HG02981 (cell line): ENCODE measurements at regions not wholly inside any gene's neighbourhood (a gene's known extent, or its start where the extent isn't known, plus 50 kb on each side); places are given as distances from the start of the nearest gene placed in this dataset.
"Not testable (repeated sequence)": the region's sequence is repeated elsewhere in the genome, so short reads cannot be mapped to it uniquely, and the experiment has no call there.

Experiments used
- ATAC-seq: cut with Tn5 transposase; IDR thresholded peaks from one replicate; pipeline ENCODE4 v1.9.1; 2021; ENCODE audit warnings: mild to moderate bottlenecking, moderate library complexity; ENCODE audit not compliant: unreplicated experiment

GRCh38 chr1:217921126-217921904, 290.2 kb downstream of the SPATA17 start:
- ATAC-seq: no peak

GRCh38 chr1:217924924-217925323, 293.8 kb downstream of the SPATA17 start:
- no peak for ATAC-seq

- no peak for ATAC-seq
Observed at GRCh38 chr1:217929213-217929885, 298.2 kb downstream of the SPATA17 start.

DNA sequence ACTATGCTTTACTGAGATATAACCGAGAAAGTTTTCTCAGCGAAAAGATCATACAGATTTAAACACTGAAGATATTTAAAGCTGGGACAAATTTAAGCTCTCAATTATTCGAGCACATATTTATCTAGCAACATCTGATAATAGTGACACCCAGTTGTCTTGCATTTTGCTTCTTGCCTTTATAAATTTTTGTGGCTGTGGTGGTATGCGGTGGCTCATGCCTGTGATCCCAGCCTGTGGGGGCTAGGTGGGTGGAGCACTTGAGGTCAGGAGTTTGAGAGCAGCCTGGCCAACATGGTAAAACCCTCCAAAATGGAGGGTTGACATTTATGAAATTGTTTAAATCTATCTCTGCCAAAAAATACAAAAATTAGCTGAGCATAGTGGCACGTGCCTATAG, 312.2 kb downstream of the SPATA17 start:
- no peak for ATAC-seq

- no peak for ATAC-seq
Observed at GRCh38 chr1:217944550-217944949, 313.4 kb downstream of the SPATA17 start.

- no peak for ATAC-seq
Observed at GRCh38 chr1:217946511-217946910, 315.4 kb downstream of the SPATA17 start.

DNA sequence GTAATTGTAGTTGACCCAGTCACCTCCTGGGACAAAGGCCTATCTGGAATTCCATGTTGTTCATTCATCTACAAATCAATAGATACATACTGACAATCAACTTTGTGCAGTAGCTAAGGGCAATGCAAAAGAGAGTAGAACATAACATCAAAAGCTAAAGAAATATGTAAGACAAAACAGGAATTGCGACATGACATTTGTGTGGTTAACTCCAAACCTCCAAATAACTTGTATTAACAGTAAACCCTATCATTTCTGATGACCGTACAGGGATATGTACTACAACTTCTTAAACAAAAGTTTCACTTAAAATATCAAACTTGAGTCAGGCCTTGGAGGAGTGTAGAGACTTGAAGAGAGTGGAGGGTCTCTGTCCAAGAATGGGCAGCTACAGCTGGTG, 317.6 kb downstream of the SPATA17 start:
- ATAC-seq: no peak

DNA sequence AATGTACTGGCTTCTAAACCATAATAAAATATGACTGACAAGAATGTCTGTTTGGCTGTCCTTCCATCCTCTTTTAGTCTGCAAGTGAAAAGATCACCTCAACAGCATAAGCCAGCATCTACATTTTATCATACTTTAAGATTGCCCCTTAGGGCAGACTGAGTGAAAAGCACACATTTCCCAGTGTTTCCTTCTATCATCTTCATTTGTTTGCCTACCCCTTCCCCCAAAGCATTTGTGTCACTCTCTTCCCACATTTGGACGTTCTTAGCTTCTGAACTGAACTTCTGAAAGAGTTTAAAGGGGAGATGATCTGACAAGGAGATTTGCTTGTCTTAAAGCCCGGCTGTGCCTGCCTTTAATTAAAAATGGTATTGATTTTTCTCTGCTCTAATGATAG, 322.2 kb downstream of the SPATA17 start:
- ATAC-seq: no peak

GRCh38 chr1:217953922-217954321, 322.8 kb downstream of the SPATA17 start:
- ATAC-seq: no peak

- no peak for ATAC-seq
Observed at GRCh38 chr1:217955723-217956122, 324.6 kb downstream of the SPATA17 start.

DNA sequence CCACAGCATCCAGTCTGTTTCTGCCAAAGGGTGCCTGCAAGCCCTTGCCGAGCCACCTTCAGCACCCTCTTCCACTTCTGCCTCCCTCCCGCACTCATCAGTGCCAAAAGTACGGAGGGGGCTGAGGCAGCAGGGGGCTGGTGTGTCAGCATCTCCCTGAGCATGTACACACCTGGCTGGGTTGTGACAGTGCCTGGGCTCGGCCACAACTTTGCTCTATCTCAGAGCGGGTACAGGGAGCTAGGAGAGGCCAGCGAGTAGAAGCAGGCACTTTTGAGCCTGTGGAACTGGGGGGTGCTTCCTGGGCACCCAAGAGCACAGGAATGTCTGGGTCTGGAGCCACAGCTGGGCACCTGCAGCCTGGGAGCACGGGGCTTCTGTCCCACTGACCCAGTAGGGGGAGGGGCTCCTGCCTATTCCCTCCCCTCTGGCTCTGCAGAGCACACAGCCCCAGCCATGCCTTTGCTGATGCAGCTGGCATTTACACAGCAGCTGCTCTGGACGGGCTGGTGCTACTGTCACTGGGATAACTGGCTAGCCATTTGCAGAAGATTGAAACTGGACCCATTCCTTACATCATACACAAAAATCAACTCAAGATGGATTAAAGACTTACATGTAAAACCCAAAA, 319.8 kb upstream of the RRP15 start:
- no peak for ATAC-seq

DNA sequence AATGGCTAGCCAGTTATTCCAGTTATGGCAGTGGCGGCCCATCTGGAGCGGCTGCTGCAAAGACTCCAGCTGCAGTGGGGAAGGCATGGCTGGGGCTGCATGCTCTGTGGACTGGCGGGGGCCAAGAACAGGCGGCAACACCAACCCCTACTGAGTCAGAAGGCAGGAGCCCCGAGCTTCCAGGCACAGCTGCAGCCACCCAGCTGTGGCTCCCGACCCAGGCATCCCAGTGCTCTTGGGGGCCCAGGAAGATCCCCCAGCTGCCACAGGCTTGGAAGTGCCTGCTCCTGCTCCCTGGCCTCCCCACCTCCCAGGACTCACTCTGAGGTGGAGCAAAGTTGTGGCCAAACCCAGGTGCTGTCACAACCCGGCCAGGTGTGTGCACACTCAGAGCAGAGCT, 317.0 kb upstream of the RRP15 start:
- no peak for ATAC-seq

- ATAC-seq: no peak
Observed at GRCh38 chr1:217969428-217969827, 315.7 kb upstream of the RRP15 start.

GRCh38 chr1:217977943-217978342, 307.1 kb upstream of the RRP15 start:
- no peak for ATAC-seq

GRCh38 chr1:217981430-217981829, 303.7 kb upstream of the RRP15 start:
- no peak for ATAC-seq

- ATAC-seq: no peak
Observed at GRCh38 chr1:217982331-217983050, 302.6 kb upstream of the RRP15 start.

GRCh38 chr1:217983051-217983375, 302.1 kb upstream of the RRP15 start:
- no peak for ATAC-seq

DNA sequence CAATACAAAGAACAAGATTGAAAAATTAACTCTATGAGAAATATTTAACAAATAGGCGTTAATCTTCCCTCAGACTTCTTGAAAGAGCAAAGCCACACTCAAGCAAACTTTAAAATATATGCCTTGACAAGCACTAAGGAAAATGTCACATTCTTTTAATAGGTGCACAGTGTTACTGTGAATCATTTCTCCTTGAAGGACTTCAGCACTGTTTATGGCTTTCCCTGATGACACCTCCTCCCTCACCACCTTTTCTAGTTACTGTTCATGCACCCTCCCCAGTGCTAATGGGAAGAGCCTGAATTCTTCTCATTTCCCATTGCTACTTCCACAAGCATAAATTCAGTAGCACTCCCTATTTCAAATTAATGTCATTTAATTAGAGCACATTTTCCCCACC, 299.5 kb upstream of the RRP15 start:
- no peak for ATAC-seq

GRCh38 chr1:217989510-217989909, 295.6 kb upstream of the RRP15 start:
- ATAC-seq: no peak

DNA sequence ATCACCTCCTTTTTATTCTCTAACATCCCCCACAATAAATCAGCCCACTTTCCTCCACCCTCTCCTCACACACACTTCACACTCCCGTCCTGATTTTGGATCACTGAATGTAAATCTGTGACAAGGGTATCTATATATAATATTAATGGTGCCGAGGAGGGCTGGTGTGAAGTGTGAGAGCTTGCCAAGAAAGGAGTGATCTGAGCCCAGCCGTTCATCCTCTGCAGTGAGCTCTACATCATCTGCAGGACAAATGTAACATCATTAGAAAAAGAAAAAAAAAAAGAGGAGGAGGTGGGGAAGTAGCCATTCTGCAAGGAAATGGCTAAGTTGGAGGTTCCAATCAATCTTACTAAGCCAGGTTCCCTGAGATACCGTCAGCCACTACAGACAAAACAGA, 291.7 kb upstream of the RRP15 start:
- no peak for ATAC-seq

- not testable (repeated sequence) for ATAC-seq
Observed at GRCh38 chr1:218008296-218008695, 276.8 kb upstream of the RRP15 start.

- not testable (repeated sequence) for ATAC-seq
Observed at GRCh38 chr1:218015106-218015505, 270.0 kb upstream of the RRP15 start.
